Keratinocyte (primary cell): ENCODE measurements at regions not wholly inside any gene's neighbourhood (a gene's known extent, or its start where the extent isn't known, plus 50 kb on each side); places are given as distances from the start of the nearest gene placed in this dataset.

Experiments
- DNase-seq: peaks from one replicate; pipeline ENCODE4 v3.0.0-alpha.2; 2011; ENCODE audit warnings: low read depth, missing footprints, low spot score
- FAIRE-seq: peaks from 2 replicates; lab custom pipeline; 2011; peaks lifted over from hg19 to GRCh38; lab: Jason Lieb, UNC
- H2AFZ ChIP-seq: 2 replicates; pipeline ENCODE4 v1.6.0; 2012; ENCODE audit warnings: low read length, control low read depth, inconsistent platforms; ENCODE audit not compliant: control insufficient read depth
- H3K27ac ChIP-seq: 2 replicates; pipeline ENCODE4 v1.5.1; 2011; ENCODE audit warnings: low read length; ENCODE audit not compliant: control insufficient read depth, insufficient read depth
- H3K27me3 ChIP-seq: 3 replicates; pipeline ENCODE4 v1.6.0; 2011; ENCODE audit warnings: low read length; ENCODE audit not compliant: control insufficient read depth, insufficient read depth; ENCODE audit errors: extremely low read depth
- H3K36me3 ChIP-seq, 2 experiments: 2 replicates in 1 of 2; 3 replicates in 1 of 2; pipeline ENCODE4 v1.5.1; 2011; ENCODE audit warnings: low read length in 2 of 2, mild to moderate bottlenecking in 1 of 2; ENCODE audit not compliant: control insufficient read depth in 2 of 2, insufficient read depth in 2 of 2; ENCODE audit errors: extremely low read depth in 1 of 2
- H3K4me1 ChIP-seq: 3 replicates; pipeline ENCODE4 v1.5.1; 2011; ENCODE audit warnings: low read length; ENCODE audit not compliant: control insufficient read depth, insufficient read depth; ENCODE audit errors: extremely low read depth
- H3K4me2 ChIP-seq: 3 replicates; pipeline ENCODE4 v1.6.0; 2011; ENCODE audit warnings: low read depth, low read length; ENCODE audit not compliant: control insufficient read depth, insufficient read depth; ENCODE audit errors: extremely low read depth
- H3K4me3 ChIP-seq, 3 experiments: fragments of 200-600 bp in 1 of 3; sonication (generic) in 1 of 3; 2 replicates in 2 of 3; 3 replicates in 1 of 3; pipeline ENCODE4 v1.5.1; 2011 to 2016; ENCODE audit warnings: low read length in 3 of 3, mild to moderate bottlenecking in 3 of 3, control low read depth in 2 of 3, inconsistent platforms in 1 of 3, low read depth in 1 of 3, mixed read lengths in 1 of 3, mixed run types in 1 of 3, moderate library complexity in 1 of 3; ENCODE audit not compliant: control insufficient read depth in 2 of 3, insufficient read depth in 2 of 3; ENCODE audit errors: extremely low read depth in 1 of 3
- H3K79me2 ChIP-seq: 2 replicates; pipeline ENCODE4 v1.6.0; 2012; ENCODE audit warnings: low read length; ENCODE audit not compliant: control insufficient read depth, insufficient read depth
- H3K9ac ChIP-seq: 3 replicates; pipeline ENCODE4 v1.6.0; 2011; ENCODE audit warnings: low read length; ENCODE audit not compliant: control insufficient read depth, insufficient read depth; ENCODE audit errors: extremely low read depth
- H3K9me1 ChIP-seq: 3 replicates; pipeline ENCODE4 v1.6.0; 2011; ENCODE audit warnings: low read length; ENCODE audit not compliant: control insufficient read depth, insufficient read depth; ENCODE audit errors: extremely low read depth
- H3K9me3 ChIP-seq: 2 replicates; pipeline ENCODE4 v1.5.1; 2012; ENCODE audit warnings: low read depth, low read length; ENCODE audit not compliant: control insufficient read depth
- H4K20me1 ChIP-seq: 3 replicates; pipeline ENCODE4 v1.6.0; 2011; ENCODE audit warnings: low read length; ENCODE audit not compliant: control insufficient read depth, insufficient read depth; ENCODE audit errors: extremely low read depth
- EZH2 ChIP-seq: IDR thresholded peaks from one replicate; pipeline ENCODE4 v1.6.1; 2012; ENCODE audit warnings: inconsistent platforms, mild to moderate bottlenecking, low read length, moderate library complexity
- dilution Hi-C: fragments of 300-500 bp; cut with MboI; formaldehyde crosslinking; loops from one replicate; pipeline ENCODE4 v1.7.0; 2020; ENCODE audit warnings: low sequenced_read_pairs; ENCODE audit not compliant: extremely low pct_ligation_motif_present
- TF ChIP-seq, protein P1 (sequence below), 3 experiments: IDR thresholded peaks in 1 of 3; conservative IDR thresholded peaks in 1 of 3; optimal IDR thresholded peaks in 1 of 3; 2 replicates in 2 of 3; 3 replicates in 1 of 3; pipeline versions ENCODE3 to v1.5.1; 2011; ENCODE audit warnings: low read length in 3 of 3, mild to moderate bottlenecking in 3 of 3, moderate library complexity in 2 of 3, control low read depth in 1 of 3, inconsistent platforms in 1 of 3; ENCODE audit not compliant: insufficient read depth in 2 of 3; ENCODE audit errors: extremely low read depth in 1 of 3

GRCh38 chr3:55163421-55163820 lies 235.6 kb upstream of the LRTM1 start:
- Histone ChIP-seq H3K4me1 (peaks cover 3% of the 10 kb centered on the region), H3K4me2 (no peak overlapping the region), H3K27me3 (no peaks in the 10 kb centered on the region), H3K9ac (no peak overlapping the region), H3K9me1 (no peaks in the 10 kb centered on the region), H4K20me1 (no peaks in the 10 kb centered on the region), H3K9me3 (no peaks in the 10 kb centered on the region), H3K36me3 (no peaks in the 10 kb centered on the region), H2AFZ (no peak overlapping the region), H3K4me3 (no peak overlapping the region), H3K27ac (no peak overlapping the region), H3K79me2 (no peaks in the 10 kb centered on the region)
- FAIRE-seq (no peak), DNase-seq (no peak)
- dilution Hi-C loops = no loop called here
- TF ChIP-seq, protein P1, sequence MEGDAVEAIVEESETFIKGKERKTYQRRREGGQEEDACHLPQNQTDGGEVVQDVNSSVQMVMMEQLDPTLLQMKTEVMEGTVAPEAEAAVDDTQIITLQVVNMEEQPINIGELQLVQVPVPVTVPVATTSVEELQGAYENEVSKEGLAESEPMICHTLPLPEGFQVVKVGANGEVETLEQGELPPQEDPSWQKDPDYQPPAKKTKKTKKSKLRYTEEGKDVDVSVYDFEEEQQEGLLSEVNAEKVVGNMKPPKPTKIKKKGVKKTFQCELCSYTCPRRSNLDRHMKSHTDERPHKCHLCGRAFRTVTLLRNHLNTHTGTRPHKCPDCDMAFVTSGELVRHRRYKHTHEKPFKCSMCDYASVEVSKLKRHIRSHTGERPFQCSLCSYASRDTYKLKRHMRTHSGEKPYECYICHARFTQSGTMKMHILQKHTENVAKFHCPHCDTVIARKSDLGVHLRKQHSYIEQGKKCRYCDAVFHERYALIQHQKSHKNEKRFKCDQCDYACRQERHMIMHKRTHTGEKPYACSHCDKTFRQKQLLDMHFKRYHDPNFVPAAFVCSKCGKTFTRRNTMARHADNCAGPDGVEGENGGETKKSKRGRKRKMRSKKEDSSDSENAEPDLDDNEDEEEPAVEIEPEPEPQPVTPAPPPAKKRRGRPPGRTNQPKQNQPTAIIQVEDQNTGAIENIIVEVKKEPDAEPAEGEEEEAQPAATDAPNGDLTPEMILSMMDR (optimal IDR thresholded peaks at IDR 0.05 in 1 of 3, IDR thresholded peaks at IDR 0.05 in 1 of 3, conservative IDR thresholded peaks at IDR 0.05 in 1 of 3; ENCODE audit: extremely low read depth in 1 of 3, insufficient read depth in 2 of 3, low read length in 3 of 3) = no peak

GRCh38 chr3:55162031-55162795 lies 234.4 kb upstream of the LRTM1 start:
- H3K27me3 ChIP-seq = no peaks in the 10 kb centered on the region
- no peaks in the 10 kb centered on the region for H4K20me1 ChIP-seq
- H3K36me3 ChIP-seq = no peaks in the 10 kb centered on the region
- DNase-seq (no peak), FAIRE-seq (no peak)
- no peaks in the 10 kb centered on the region for H3K79me2 ChIP-seq
- H3K4me1 ChIP-seq = no peaks in the 10 kb centered on the region
- no peak overlapping the region for H3K4me3 ChIP-seq
- no peak overlapping the region for H2AFZ ChIP-seq
- H3K27ac ChIP-seq = no peak overlapping the region
- no peak overlapping the region for H3K4me2 ChIP-seq
- H3K9ac ChIP-seq = no peak overlapping the region
- dilution Hi-C loops = no loop called here
- H3K9me3 ChIP-seq = no peaks in the 10 kb centered on the region
- H3K9me1 ChIP-seq = no peaks in the 10 kb centered on the region
- TF ChIP-seq EZH2 = no peak
- TF ChIP-seq, protein P1 (optimal IDR thresholded peaks at IDR 0.05 in 1 of 3, IDR thresholded peaks at IDR 0.05 in 1 of 3, conservative IDR thresholded peaks at IDR 0.05 in 1 of 3; ENCODE audit: extremely low read depth in 1 of 3, insufficient read depth in 2 of 3, low read length in 3 of 3) = no peak
